ENCODE measurements at regions not wholly inside any gene's neighbourhood (a gene's known extent, or its start where the extent isn't known, plus 50 kb on each side); places are given as distances from the start of the nearest gene placed in this dataset.
"Not testable (repeated sequence)": the region's sequence is repeated elsewhere in the genome, so short reads cannot be mapped to it uniquely, and the experiment has no call there.

DNA sequence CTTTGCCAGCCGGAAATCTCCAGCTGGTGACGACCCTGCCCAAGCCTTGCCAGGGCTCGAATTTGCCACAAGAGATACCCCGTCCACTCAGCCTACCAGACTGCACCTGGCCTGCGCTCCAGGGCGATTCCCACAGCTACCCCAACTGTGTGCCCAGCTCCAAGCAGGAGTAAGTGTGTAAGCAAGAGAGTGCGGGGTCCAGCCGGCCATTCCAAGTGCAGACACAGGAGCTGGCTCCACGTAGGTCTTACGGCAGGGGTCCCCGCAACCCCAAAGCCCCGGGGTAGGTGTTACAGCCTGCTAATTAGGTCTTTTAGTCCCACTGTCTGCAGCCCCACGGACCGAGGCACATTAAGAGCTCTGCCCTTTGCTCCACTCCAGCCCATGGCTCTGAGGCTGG is 1305.2 kb downstream of the ARAP2 start:
- DNase-seq = no peak

GRCh38 chr4:34943741-34944386 is 1300.5 kb downstream of the ARAP2 start:
- no peak for DNase-seq

DNA sequence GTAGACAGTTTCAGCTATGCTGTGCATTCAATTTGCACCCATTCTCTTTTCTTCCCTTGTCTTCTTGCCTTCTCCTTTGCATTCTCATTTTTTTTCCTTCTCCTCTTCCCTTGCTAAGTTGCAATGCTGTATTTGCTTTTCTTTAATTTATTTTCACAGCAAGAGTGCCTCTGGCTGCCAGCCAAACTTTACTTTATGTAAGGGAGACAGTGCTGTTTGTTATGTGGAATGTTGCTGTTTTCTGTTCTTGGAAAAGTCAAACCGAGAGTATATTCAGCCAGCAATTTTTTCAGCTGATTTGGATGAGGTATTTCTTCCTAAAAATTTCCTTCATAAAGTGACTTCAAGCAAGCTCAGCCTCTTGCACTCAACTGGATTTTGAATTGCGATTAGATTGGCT is 1293.4 kb downstream of the ARAP2 start:
- peak; percentile 80 for DNase-seq

- no peak for DNase-seq
These were observed 1291.0 kb downstream of the ARAP2 start for GRCh38 chr4:34953145-34953799.

DNA sequence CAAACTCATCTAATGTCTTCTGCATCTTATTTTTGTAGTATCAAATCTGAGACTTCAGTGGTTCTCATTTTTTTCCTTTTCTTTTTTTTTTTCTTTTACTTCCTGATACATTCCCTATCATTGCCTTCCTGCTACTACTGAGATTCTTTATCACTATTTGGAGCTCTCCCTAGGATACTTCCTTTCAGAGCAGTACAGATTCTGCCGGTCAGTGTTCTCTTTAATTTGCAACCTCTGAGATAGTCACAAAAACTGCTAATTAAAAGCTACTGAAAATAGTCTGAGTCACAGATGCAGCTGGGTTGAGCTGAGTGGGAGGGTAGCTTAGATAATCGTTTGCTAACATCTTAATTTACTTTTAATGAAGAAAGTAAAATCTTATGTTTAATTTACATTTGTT is 1279.7 kb downstream of the ARAP2 start:
- peak; percentile 84 for DNase-seq

DNA sequence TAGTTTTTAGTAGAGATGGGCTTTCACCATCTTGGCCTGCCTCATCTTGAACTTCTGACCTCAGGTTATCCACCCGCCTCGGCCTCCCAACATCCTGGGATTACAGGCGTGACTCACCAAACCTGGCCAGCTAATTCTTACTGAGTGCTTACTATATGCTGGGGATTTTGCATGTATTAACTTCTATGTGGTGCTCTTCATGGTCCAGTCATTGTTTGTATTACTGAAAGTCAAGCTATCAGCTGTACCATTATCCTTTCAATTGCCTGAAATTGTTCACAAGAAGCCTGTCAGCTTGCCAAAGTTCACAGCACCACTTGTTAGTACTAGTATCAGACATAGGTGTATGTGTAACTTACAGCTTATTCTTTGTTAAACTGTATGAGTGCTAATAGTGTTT is 1272.1 kb downstream of the ARAP2 start:
- DNase-seq = peak; percentile 55

DNA sequence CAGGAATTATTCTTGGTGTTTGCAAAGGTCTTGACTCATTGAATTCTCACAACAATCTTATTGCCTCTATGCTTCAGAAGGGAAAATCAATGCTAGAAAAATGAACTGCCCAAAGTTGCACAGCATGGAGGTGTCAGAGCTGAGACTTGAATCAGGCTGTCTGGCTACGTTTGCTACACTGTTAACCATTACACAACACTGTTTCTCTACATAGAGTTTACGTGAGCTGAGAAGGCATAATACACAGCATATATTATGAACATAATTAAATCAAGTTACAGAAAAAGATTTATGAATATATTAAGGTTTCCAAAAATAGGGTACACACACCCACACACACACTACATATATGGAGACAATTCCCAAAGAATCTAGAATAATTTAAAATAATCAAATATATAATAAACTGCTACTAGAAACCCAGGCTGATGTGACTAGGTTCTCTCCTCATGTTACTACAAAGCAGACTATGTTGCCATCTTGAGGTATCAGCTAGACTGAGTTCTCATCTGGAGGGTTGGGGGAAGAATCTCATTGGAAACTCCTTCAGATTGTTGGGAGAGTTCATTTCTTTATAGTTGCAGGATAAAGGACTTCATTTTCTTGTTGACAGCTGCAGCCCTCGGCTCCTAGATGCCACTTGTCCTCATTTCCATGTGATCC is 1270.5 kb downstream of the ARAP2 start:
- no peak for DNase-seq

DNA sequence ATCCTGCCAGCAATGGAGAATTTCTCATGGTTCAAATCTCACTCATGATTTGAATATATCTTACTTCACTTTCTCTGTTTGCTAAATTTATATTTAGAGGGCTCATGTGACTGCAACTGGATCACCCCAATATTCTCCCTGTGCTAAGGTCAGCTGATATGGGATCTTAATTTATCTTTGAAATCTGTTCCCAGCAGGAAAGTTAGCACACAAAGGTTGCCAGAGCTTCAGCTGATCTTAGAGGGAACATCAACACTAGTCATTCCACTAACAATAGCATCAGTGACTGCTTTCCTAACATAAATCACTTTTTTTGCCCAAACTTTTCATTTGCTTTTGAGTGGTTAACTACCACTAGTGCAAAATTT is 1270.0 kb downstream of the ARAP2 start:
- no peak for DNase-seq

DNA sequence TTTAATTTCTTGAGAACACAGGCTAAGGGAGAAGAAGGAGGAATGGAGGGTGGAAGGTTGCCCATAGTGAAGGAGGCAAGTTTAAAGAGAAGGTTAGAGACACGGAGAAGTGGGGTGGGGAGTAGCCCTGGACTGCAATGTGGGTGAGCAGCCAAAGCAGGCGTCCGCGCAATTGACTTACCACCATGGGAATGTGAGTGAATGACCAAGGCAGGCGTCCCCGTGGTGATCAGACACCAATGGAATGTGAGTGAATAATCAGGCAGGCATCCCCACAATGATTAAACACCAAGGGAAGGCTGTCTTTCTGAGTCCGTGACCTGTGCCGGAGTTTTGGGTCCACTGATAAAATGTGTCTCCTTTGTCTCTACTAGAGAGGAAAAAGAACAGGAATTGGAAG is 1223.1 kb downstream of the ARAP2 start:
- DNase-seq = not testable (repeated sequence)

- no peak for DNase-seq
These were observed 1219.0 kb downstream of the ARAP2 start for GRCh38 chr4:35025152-35025834.

- DNase-seq = no peak
These were observed 1206.1 kb downstream of the ARAP2 start for GRCh38 chr4:35038079-35038805.

DNA sequence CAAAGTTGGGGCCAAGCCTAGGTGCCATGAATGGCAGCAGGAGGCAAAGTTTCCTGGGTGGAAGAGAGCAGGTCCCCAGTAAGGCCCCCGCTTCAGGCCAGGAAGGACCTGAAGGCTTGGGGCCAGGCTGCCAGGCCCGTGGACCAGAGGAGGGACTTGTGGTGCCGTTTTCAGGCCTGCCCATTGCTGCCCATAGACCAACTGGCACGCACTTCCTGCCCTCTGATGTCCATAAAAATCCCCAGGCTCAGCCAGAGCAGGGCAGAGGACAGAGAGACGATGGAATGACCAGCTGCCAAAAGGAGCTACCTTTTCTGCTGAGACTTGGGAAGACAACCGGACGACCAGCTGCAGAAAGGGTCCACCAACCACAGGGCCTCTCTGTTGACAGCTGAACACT is 1205.5 kb downstream of the ARAP2 start:
- no peak for DNase-seq

- DNase-seq = no peak
These were observed 1191.8 kb downstream of the ARAP2 start for GRCh38 chr4:35052546-35052945.

DNA sequence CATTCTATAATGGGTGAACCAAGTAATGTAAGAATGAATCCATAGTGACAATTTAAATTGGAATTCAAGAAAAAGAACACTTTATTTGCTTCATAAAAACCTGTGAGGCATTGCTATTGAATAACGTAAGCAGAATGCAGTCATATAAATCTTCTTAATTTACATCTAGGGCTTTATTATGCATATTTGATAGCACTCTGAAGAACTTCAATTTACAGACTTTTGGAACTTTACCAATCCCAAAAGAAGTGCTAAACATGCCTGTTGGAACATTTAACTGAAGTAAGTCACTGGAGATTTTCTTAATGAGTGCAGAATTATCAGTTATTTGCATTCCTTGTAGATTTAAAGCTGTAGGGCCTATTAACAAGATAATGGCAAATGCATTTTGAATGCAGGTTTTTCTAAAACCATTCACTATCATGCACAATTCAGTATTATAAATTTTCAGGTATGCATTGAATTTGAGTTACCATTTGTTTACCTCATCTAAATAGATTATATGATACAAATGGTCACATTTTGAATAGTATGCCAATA is 1181.2 kb downstream of the ARAP2 start:
- DNase-seq = no peak

DNA sequence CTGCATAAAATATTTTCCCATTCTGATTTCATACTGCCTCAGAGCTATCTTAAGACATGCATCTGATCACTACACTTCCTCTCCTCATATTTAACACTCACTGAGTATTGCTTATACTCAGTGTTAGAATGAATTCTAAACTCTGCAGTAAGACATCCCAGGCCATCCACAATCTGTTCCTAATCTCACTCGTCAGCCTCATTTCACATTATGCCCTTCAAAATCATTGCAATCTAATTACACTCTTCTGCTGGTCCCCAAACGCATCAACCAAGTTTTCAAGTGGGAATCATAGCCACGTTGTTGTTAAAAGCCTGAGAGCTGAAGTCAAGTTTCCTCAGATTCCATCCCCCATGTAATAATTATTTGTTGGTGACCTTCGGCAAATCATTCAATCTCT is 1177.9 kb downstream of the ARAP2 start:
- no peak for DNase-seq

GRCh38 chr4:35080799-35081198 is 1163.5 kb downstream of the ARAP2 start:
- DNase-seq = no peak

DNA sequence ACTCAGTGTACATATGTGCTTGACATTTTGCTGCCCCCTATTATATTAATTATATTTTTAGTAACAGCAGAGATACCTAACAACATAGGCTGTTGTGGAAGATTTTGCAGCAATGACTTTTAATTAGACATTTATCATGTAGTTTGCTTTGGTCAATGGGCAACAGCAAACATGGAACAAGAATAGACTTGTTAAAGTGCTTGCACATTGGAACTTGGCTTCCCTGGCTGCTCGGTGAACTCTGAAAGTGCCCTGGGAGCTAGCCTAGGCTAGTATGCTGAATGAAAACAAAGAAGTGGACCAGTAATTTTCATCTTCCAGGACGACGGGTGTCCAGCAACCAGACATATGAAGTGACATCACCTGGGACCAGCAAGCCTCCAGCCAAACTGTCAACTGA is 1157.1 kb downstream of the ARAP2 start:
- peak; percentile 94 for DNase-seq

DNA sequence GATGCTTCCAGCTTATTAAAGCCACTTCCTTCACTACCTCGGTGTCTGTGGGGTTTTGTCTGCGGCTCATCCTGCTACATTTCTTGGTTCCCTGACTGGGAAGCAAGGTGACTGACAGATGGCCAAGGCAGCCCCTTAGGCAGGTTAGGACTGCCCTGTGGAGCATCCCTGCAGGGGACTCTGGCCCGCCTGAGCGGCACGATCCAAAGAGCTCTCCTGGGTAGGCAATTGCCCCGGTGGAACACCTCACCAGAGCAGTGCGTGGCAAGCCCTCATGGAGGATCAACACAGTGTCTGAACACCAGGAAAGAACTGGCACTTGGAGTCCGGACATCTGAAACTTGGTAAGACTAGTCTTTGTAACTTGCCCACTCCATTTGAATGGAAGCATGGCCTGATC is 1143.4 kb downstream of the ARAP2 start:
- DNase-seq = no peak

- DNase-seq = no peak
These were observed 1142.2 kb downstream of the ARAP2 start for GRCh38 chr4:35102066-35102465.

DNA sequence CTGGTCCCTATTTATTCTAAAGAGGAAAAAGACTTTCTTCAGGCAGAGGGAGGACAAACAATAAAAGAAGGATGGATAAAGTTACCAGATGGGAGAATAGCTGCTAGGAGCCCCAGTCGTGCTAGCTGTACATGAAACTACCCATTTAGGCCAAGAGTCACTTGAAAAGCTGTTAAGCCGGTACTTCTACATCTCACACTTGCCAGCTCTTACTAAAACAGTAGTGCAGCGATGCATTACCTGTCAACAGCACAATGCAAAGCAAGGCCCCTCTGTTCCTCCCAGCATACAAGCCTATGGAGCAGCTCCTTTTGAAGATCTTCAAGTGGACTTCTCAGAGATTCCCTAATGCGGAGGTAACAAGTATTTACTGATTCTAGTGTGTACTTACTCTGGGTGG is 1138.8 kb downstream of the ARAP2 start:
- no peak for DNase-seq

DNA sequence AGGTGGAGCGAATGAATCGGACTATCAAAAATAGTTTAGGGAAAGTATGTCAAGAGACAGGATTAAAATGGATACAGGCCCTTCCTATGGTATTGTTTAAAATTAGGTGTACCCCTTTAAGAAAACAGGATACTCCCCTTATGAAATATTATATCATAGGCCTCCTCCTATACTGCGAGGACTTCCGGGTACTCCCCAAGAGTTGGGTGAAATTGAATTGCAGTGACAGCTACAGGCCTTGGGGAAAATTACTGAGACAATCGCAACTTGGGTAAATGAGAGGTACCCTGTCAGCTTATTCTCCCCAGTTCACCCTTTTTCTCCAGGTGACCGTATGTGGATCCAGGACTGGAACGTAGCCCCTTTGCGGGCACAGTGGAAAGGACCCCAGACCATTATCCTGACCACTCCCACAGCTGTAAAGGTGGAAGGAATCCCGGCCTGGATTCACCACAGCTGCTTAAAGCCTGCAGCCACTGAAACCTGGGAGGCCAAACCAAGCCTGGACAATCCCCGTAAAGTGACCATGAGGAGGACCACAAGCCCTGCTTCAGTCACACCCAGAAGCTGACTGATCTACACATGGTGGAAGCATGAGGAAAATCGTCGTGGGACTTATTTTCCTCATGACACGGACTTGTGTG is 1138.1 kb downstream of the ARAP2 start:
- no peak for DNase-seq

GRCh38 chr4:35124106-35124505 is 1120.2 kb downstream of the ARAP2 start:
- DNase-seq = no peak

Measured in NCI-H69 (cell line).